H9 (cell line): ENCODE measurements at regions not wholly inside any gene's neighbourhood (a gene's known extent, or its start where the extent isn't known, plus 50 kb on each side); places are given as distances from the start of the nearest gene placed in this dataset.

Source experiments
- DNase-seq: peaks from one replicate; pipeline ENCODE4 v3.0.0-alpha.2; 2017
- H2AFZ ChIP-seq: one replicate; pipeline ENCODE4 v1.6.1; 2013; ENCODE audit warnings: mild to moderate bottlenecking, low read length, control low read depth, moderate library complexity
- H2AK5ac ChIP-seq: 2 replicates; pipeline ENCODE4 v1.6.1; 2013; ENCODE audit warnings: low read length, control low read depth, mixed read lengths; ENCODE audit not compliant: insufficient read length
- H2BK120ac ChIP-seq: one replicate; pipeline ENCODE4 v1.6.1; 2013; ENCODE audit warnings: low read depth, mild to moderate bottlenecking, low read length, control low read depth, inconsistent platforms; ENCODE audit not compliant: poor library complexity, severe bottlenecking
- H2BK12ac ChIP-seq: 2 replicates; pipeline ENCODE4 v1.6.1; 2013; ENCODE audit warnings: low read length, control low read depth, mixed read lengths, low read depth; ENCODE audit not compliant: insufficient read length
- H2BK15ac ChIP-seq: 2 replicates; pipeline ENCODE4 v1.6.1; 2013; ENCODE audit warnings: low read depth, low read length, control low read depth
- H2BK20ac ChIP-seq: one replicate; pipeline ENCODE4 v1.6.1; 2013; ENCODE audit warnings: low read depth, mild to moderate bottlenecking, low read length, control low read depth, inconsistent platforms; ENCODE audit not compliant: poor library complexity, severe bottlenecking
- H2BK5ac ChIP-seq: 2 replicates; pipeline ENCODE4 v1.6.1; 2013; ENCODE audit warnings: low read length, control low read depth, mixed read lengths; ENCODE audit not compliant: insufficient read length
- H3K14ac ChIP-seq: 2 replicates; pipeline ENCODE4 v1.6.1; 2013; ENCODE audit warnings: low read length, control low read depth; ENCODE audit not compliant: insufficient read depth
- H3K18ac ChIP-seq: 2 replicates; pipeline ENCODE4 v1.6.1; 2013; ENCODE audit warnings: low read depth, mild to moderate bottlenecking, mixed read lengths, low read length, control low read depth; ENCODE audit not compliant: insufficient read length
- H3K23ac ChIP-seq: 2 replicates; pipeline ENCODE4 v1.6.1; 2013; ENCODE audit warnings: low read length, control low read depth, mixed read lengths, low read depth; ENCODE audit not compliant: insufficient read length
- H3K23me2 ChIP-seq: 2 replicates; pipeline ENCODE4 v1.6.1; 2013; ENCODE audit warnings: low read depth, mild to moderate bottlenecking, mixed read lengths, low read length, control low read depth; ENCODE audit not compliant: insufficient read length, poor library complexity, severe bottlenecking
- H3K27ac ChIP-seq: 2 replicates; pipeline ENCODE4 v1.5.1; 2013; ENCODE audit warnings: low read length, control low read depth, mixed read lengths, low read depth; ENCODE audit not compliant: insufficient read length
- H3K27me3 ChIP-seq: 2 replicates; pipeline ENCODE4 v1.6.1; 2013; ENCODE audit warnings: low read length, control low read depth, inconsistent platforms; ENCODE audit not compliant: insufficient read depth
- H3K4ac ChIP-seq: 2 replicates; pipeline ENCODE4 v1.6.1; 2013; ENCODE audit warnings: low read depth, mild to moderate bottlenecking, control low read depth, inconsistent platforms, low read length, moderate library complexity
- H3K4me1 ChIP-seq: 2 replicates; pipeline ENCODE4 v1.6.1; 2013; ENCODE audit warnings: low read length, control low read depth, inconsistent platforms; ENCODE audit not compliant: insufficient read depth
- H3K4me2 ChIP-seq: 2 replicates; pipeline ENCODE4 v1.6.1; 2013; ENCODE audit warnings: low read length, control low read depth, mixed read lengths; ENCODE audit not compliant: insufficient read length, insufficient read depth
- H3K56ac ChIP-seq: 2 replicates; pipeline ENCODE4 v1.6.1; 2013; ENCODE audit warnings: low read depth, mild to moderate bottlenecking, mixed read lengths, low read length, control low read depth; ENCODE audit not compliant: insufficient read length
- H3K79me1 ChIP-seq: 2 replicates; pipeline ENCODE4 v1.6.1; 2013; ENCODE audit warnings: low read depth, mild to moderate bottlenecking, moderate library complexity, low read length, control low read depth, inconsistent platforms; ENCODE audit not compliant: insufficient read depth, poor library complexity, severe bottlenecking
- H3K79me2 ChIP-seq: 2 replicates; pipeline ENCODE4 v1.6.1; 2013; ENCODE audit warnings: low read length, control low read depth, inconsistent platforms; ENCODE audit not compliant: insufficient read depth
- H3K9ac ChIP-seq: 2 replicates; pipeline ENCODE4 v1.6.1; 2013; ENCODE audit warnings: low read length, control low read depth, mixed read lengths; ENCODE audit not compliant: insufficient read length; ENCODE audit errors: extremely low read depth
- H3K9me3 ChIP-seq: one replicate; pipeline ENCODE4 v1.6.1; 2013; ENCODE audit warnings: low read depth, low read length, inconsistent platforms; ENCODE audit not compliant: control insufficient read depth
- H3T11ph ChIP-seq: one replicate; pipeline ENCODE4 v1.6.1; 2013; ENCODE audit warnings: mild to moderate bottlenecking, low read length, control low read depth, inconsistent platforms
- H4K20me1 ChIP-seq: one replicate; pipeline ENCODE4 v1.6.1; 2013; ENCODE audit not compliant: control insufficient read depth, insufficient read length, insufficient read depth
- H4K5ac ChIP-seq: 2 replicates; pipeline ENCODE4 v1.6.1; 2013; ENCODE audit warnings: low read depth, mild to moderate bottlenecking, mixed read lengths, low read length, control low read depth; ENCODE audit not compliant: insufficient read length
- H4K8ac ChIP-seq: replicated peaks from 2 replicates; pipeline ENCODE4 v1.6.1; 2013; ENCODE audit warnings: low read length, control low read depth, mixed read lengths, low read depth; ENCODE audit not compliant: insufficient read length
- H4K91ac ChIP-seq: 2 replicates; pipeline ENCODE4 v1.6.1; 2013; ENCODE audit warnings: low read depth, mild to moderate bottlenecking, moderate library complexity, mixed read lengths, low read length, control low read depth; ENCODE audit not compliant: insufficient read length
- H3K27ac Mint-ChIP-seq, 3 experiments: 2 replicates in 2 of 3; 3 replicates in 1 of 3; pipeline ENCODE4 v1.8.0; 2020 to 2021; ENCODE audit warnings: mixed read lengths in 3 of 3, mild to moderate bottlenecking in 1 of 3, moderate library complexity in 1 of 3
- H3K27me3 Mint-ChIP-seq: 2 replicates; pipeline ENCODE4 v1.8.0; 2021; ENCODE audit warnings: low read depth, mild to moderate bottlenecking, moderate library complexity, mixed read lengths
- H3K36me3 Mint-ChIP-seq, 3 experiments: 2 replicates in 2 of 3; 3 replicates in 1 of 3; pipeline ENCODE4 v1.8.0; 2020 to 2021; ENCODE audit warnings: low read depth in 3 of 3, mixed read lengths in 3 of 3; ENCODE audit not compliant: insufficient read depth in 1 of 3
- H3K4me1 Mint-ChIP-seq, 2 experiments: 2 replicates each; pipeline ENCODE4 v1.8.0; 2020; ENCODE audit warnings: mixed read lengths in 2 of 2
- H3K4me3 Mint-ChIP-seq, 2 experiments: 2 replicates in 1 of 2; 3 replicates in 1 of 2; pipeline ENCODE4 v1.8.0; 2020 to 2021; ENCODE audit warnings: mild to moderate bottlenecking in 2 of 2, mixed read lengths in 2 of 2, moderate library complexity in 1 of 2
- H3K9me3 Mint-ChIP-seq, 2 experiments: 2 replicates in 1 of 2; 3 replicates in 1 of 2; pipeline ENCODE4 v1.8.0; 2020; ENCODE audit warnings: mild to moderate bottlenecking in 2 of 2, mixed read lengths in 2 of 2, moderate library complexity in 1 of 2
- WGBS: extraction: QIAGEN DNeasy Blood & Tissue Kit; methylation state at CpG from one replicate; pipeline ENCODE4 v1.1.7; 2013; ENCODE audit warnings: missing lambda C conversion rate, low lambda C conversion rate, mixed read lengths; ENCODE audit not compliant: insufficient read length; ENCODE audit errors: extremely low coverage; 5-methylcytosine and 5-hydroxymethylcytosine counted together
- TF ChIP-seq, protein P1 (sequence below): fragments of 200-600 bp; sonication (generic); conservative IDR thresholded peaks from 3 replicates; pipeline ENCODE4 v1.8.0; 2021; ENCODE audit warnings: antibody characterized with exemption, mild to moderate bottlenecking

DNA sequence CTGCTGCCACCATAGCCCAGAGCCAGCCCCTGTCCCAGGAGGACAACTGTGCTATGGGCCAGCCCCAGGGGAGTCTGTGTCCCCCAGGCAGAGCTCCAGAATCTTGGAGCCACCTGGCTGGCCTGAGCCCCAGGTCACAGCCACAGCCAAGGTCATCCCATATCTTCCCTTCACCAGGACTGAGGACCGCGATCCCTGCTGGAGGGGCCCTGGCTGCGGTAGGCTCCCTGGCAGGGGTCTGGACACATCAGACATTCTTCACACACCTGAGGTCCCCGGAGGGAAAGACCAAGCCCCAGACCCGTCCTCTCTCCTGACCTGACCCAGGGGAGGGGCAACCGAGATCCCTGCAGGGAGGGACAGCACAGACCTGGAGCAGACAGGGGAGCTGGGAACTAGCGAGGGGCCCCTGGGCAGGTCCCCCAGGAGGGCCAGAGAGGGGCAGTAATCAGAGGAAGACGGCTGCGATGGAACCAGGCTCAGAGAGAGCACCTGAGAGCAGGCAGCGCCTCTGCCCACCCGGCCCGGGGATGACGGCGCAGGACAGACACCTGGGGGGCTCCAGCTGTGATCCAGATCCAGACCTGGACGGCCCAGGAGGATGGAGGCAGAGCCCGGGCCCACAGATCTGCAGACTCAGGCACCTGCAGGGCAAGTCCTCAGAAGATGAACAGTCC, 103.2 kb upstream of the EIF5 start:
- TF ChIP-seq, protein P1, sequence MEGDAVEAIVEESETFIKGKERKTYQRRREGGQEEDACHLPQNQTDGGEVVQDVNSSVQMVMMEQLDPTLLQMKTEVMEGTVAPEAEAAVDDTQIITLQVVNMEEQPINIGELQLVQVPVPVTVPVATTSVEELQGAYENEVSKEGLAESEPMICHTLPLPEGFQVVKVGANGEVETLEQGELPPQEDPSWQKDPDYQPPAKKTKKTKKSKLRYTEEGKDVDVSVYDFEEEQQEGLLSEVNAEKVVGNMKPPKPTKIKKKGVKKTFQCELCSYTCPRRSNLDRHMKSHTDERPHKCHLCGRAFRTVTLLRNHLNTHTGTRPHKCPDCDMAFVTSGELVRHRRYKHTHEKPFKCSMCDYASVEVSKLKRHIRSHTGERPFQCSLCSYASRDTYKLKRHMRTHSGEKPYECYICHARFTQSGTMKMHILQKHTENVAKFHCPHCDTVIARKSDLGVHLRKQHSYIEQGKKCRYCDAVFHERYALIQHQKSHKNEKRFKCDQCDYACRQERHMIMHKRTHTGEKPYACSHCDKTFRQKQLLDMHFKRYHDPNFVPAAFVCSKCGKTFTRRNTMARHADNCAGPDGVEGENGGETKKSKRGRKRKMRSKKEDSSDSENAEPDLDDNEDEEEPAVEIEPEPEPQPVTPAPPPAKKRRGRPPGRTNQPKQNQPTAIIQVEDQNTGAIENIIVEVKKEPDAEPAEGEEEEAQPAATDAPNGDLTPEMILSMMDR = no peak
- Histone ChIP-seq H3K9ac (no peak overlapping the region), H2BK12ac (no peak overlapping the region), H4K8ac (no peak overlapping the region), H3K18ac (no peak overlapping the region), H2BK15ac (no peak overlapping the region), H3K4ac (no peak overlapping the region), H2BK120ac (no peak overlapping the region), H2AFZ (no peak overlapping the region), H3K4me1 (no peaks in the 10 kb centered on the region), H3K4me2 (no peak overlapping the region), H2BK20ac (no peak overlapping the region), H4K5ac (no peak overlapping the region), H4K91ac (no peak overlapping the region), H3K79me1 (no peaks in the 10 kb centered on the region), H3K27ac (no peak overlapping the region), H2AK5ac (no peak overlapping the region), H3K14ac (peak overlapping the region; percentile 20; the same call in 1 of the 2 replicates), H3K23me2 (no peaks in the 10 kb centered on the region), H2BK5ac (no peak overlapping the region), H3K9me3 (no peaks in the 10 kb centered on the region), H3T11ph (no peak overlapping the region), H4K20me1 (no peaks in the 10 kb centered on the region), H3K56ac (no peak overlapping the region), H3K23ac (no peak overlapping the region), H3K79me2 (no peaks in the 10 kb centered on the region), H3K27me3 (no peaks in the 10 kb centered on the region)
- peak; percentile 25 for DNase-seq
- Mint-ChIP-seq H3K4me3 (no peak overlapping the region), H3K27ac (no peak overlapping the region), H3K36me3 (no peaks in the 10 kb centered on the region), H3K4me1 (peaks cover 13 to 15% of the 10 kb centered on the region in 2 experiments), H3K27me3 (peaks cover 7% of the 10 kb centered on the region), H3K9me3 (no peaks in the 10 kb centered on the region; a peak in 1 of 5 replicates)
- no CpG with 5 or more reads among the region's 16 CpGs for WGBS
